GM06990 (cell line): ENCODE measurements at regions not wholly inside any gene's neighbourhood (a gene's known extent, or its start where the extent isn't known, plus 50 kb on each side); places are given as distances from the start of the nearest gene placed in this dataset.

Experiments
- DNase-seq: peaks from one replicate; pipeline ENCODE4 v3.0.0-alpha.2; 2011; ENCODE audit not compliant: insufficient read length; ENCODE audit errors: extremely low read depth
- H3K27me3 ChIP-seq: replicated peaks from 2 replicates; pipeline ENCODE4 v1.6.0; 2011; ENCODE audit warnings: low read length; ENCODE audit not compliant: control insufficient read depth, insufficient read depth
- H3K36me3 ChIP-seq: 2 replicates; pipeline ENCODE4 v1.5.1; 2011; ENCODE audit warnings: low read length; ENCODE audit not compliant: control insufficient read depth, insufficient read depth
- H3K4me3 ChIP-seq: replicated peaks from 2 replicates; pipeline ENCODE4 v1.5.1; 2011; ENCODE audit warnings: low read depth, mild to moderate bottlenecking, control low read depth, low read length
- CTCF ChIP-seq: IDR thresholded peaks from 2 replicates; pipeline ENCODE4 v1.5.1; 2011; ENCODE audit warnings: low read length, control low read depth, mild to moderate bottlenecking, inconsistent platforms; ENCODE audit not compliant: insufficient read depth, poor library complexity, severe bottlenecking

GRCh38 chr2:180583441-180584140, 396.8 kb upstream of the UBE2E3 start:
- Histone ChIP-seq H3K36me3 (no peaks in the 10 kb centered on the region), H3K27me3 (no peaks in the 10 kb centered on the region), H3K4me3 (no peak overlapping the region)
- TF ChIP-seq CTCF, result no peak
- no peak for DNase-seq

- Histone ChIP-seq H3K27me3 (no peaks in the 10 kb centered on the region), H3K36me3 (no peaks in the 10 kb centered on the region), H3K4me3 (no peak overlapping the region)
- no peak for DNase-seq
- no peak for TF ChIP-seq CTCF
Observed at GRCh38 chr2:180579388-180579787, 401.0 kb upstream of the UBE2E3 start.

DNA sequence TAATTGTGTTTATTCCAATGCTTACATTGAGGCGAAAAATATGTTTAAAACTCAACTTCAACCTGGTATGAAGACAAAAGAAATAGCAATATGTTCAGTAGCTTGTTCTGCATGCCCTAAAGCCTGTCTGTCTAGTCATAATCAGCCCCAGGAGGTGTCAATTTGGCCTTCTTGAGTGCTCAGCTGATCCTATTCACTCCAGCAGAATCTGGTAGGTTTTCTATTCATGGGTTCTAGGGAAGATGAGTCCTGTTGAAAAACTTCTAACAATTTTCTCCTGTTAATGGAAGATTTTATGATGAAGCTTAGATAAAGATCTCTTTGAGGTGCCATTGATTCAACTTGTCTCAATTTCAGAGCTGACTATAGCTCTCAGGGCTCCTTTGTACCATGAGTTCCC, 402.0 kb upstream of the UBE2E3 start:
- no peaks in the 10 kb centered on the region for H3K36me3 ChIP-seq
- DNase-seq, result no peak
- H3K4me3 ChIP-seq, result no peak overlapping the region
- TF ChIP-seq CTCF, result no peak
- no peaks in the 10 kb centered on the region for H3K27me3 ChIP-seq

GRCh38 chr2:180577567-180577966, 402.8 kb upstream of the UBE2E3 start:
- TF ChIP-seq CTCF, result no peak
- H3K36me3 ChIP-seq, result no peaks in the 10 kb centered on the region
- H3K27me3 ChIP-seq, result no peaks in the 10 kb centered on the region
- no peak overlapping the region for H3K4me3 ChIP-seq
- no peak for DNase-seq

GRCh38 chr2:180573951-180574350, 406.5 kb upstream of the UBE2E3 start:
- no peaks in the 10 kb centered on the region for H3K27me3 ChIP-seq
- no peak overlapping the region for H3K4me3 ChIP-seq
- TF ChIP-seq CTCF, result no peak
- no peak for DNase-seq
- no peaks in the 10 kb centered on the region for H3K36me3 ChIP-seq

GRCh38 chr2:180572346-180572745, 408.1 kb upstream of the UBE2E3 start:
- TF ChIP-seq CTCF, result no peak
- Histone ChIP-seq H3K36me3 (no peaks in the 10 kb centered on the region), H3K4me3 (no peak overlapping the region), H3K27me3 (no peaks in the 10 kb centered on the region)
- no peak for DNase-seq
